K562 (cell line): ENCODE measurements at regions not wholly inside any gene's neighbourhood (a gene's known extent, or its start where the extent isn't known, plus 50 kb on each side); places are given as distances from the start of the nearest gene placed in this dataset.

Source experiments
- ATAC-seq: fragments of 200-7000 bp; cut with Tn5 transposase; 3 replicates; pipeline ENCODE4 v1.9.1; 2020; ENCODE audit warnings: moderate library complexity
- BruUV-seq: library from RNA; stranded (reverse); fragments of 400-500 nt; replicated peaks from 2 replicates; lab custom pipeline; 2021; lab: Mats Ljungman, UMichigan
- CTCF ChIA-PET: fragments of 300-600 bp; formaldehyde crosslinking; extraction: SDS; loops from one replicate; lab custom pipeline; 2021; ENCODE audit warnings: low intra/inter-chr PET ratio; lab: Yijun Ruan, JAX
- POLR2A ChIA-PET: fragments of 300-600, 350-650 bp; sonication (Branson Sonifier 250); formaldehyde crosslinking; extraction: SDS; loops from one replicate; lab custom pipeline; 2021; ENCODE audit warnings: antibody characterized with exemption, inconsistent platforms; lab: Yijun Ruan, JAX
- DNase-seq, 4 experiments: peaks; one replicate each; pipeline versions ENCODE4 v3.0.0 to v3.0.0-alpha.2; 2011 to 2018; ENCODE audit warnings: low spot score in 3 of 4, mixed read lengths in 3 of 4; ENCODE audit errors: extremely low read depth in 1 of 4
- FAIRE-seq: peaks from 2 replicates; lab custom pipeline; 2011; peaks lifted over from hg19 to GRCh38; lab: Jason Lieb, UNC
- H2AFZ ChIP-seq: 2 replicates; pipeline ENCODE4 v1.6.0; 2011; ENCODE audit warnings: low read depth, low read length, control low read depth, inconsistent platforms
- H3K27ac ChIP-seq: fragments of 200-600 bp; 3 replicates; pipeline ENCODE4 v1.8.0; 2011; ENCODE audit warnings: low read depth, mild to moderate bottlenecking, control low read depth, inconsistent platforms, low read length, moderate library complexity, mixed read lengths; ENCODE audit errors: extremely low read depth
- H3K27me3 ChIP-seq, 2 experiments: fragments of 300-600 bp in 1 of 2; 2 replicates in 1 of 2; 3 replicates in 1 of 2; pipeline versions ENCODE4 v1.6.0 to v1.8.0; 2011; ENCODE audit warnings: inconsistent platforms in 2 of 2, low read length in 2 of 2, mild to moderate bottlenecking in 1 of 2, mixed read lengths in 1 of 2, moderate library complexity in 1 of 2; ENCODE audit not compliant: control insufficient read depth in 2 of 2, insufficient read depth in 2 of 2
- H3K36me3 ChIP-seq: fragments of 300-600 bp; 3 replicates; pipeline ENCODE4 v1.8.0; 2011; ENCODE audit warnings: mild to moderate bottlenecking, low read length, inconsistent platforms; ENCODE audit not compliant: control insufficient read depth, insufficient read depth
- H3K4me1 ChIP-seq, 2 experiments: fragments of 200-600 bp in 1 of 2; replicated peaks in 1 of 2; 2 replicates in 1 of 2; 3 replicates in 1 of 2; pipeline versions ENCODE4 v1.5.1 to v1.8.0; 2011; ENCODE audit warnings: inconsistent platforms in 2 of 2, low read length in 2 of 2, mild to moderate bottlenecking in 1 of 2, mixed read lengths in 1 of 2, moderate library complexity in 1 of 2; ENCODE audit not compliant: control insufficient read depth in 2 of 2, insufficient read depth in 2 of 2
- H3K4me2 ChIP-seq: 2 replicates; pipeline ENCODE4 v1.6.1; 2011; ENCODE audit warnings: low read length, control low read depth, inconsistent platforms, mixed read lengths; ENCODE audit not compliant: insufficient read depth
- H3K4me3 ChIP-seq: fragments of 200-600 bp; sonication (generic), shearing (Covaris generic); 2 replicates; pipeline ENCODE4 v1.5.1; 2016; ENCODE audit warnings: control low read depth, inconsistent platforms
- H3K79me2 ChIP-seq: fragments of 200-600 bp; 3 replicates; pipeline ENCODE4 v1.8.0; 2011; ENCODE audit warnings: low read length, inconsistent platforms; ENCODE audit not compliant: control insufficient read depth, insufficient read depth
- H3K9ac ChIP-seq, 2 experiments: 2 replicates each; pipeline versions ENCODE4 v1.6.0 to v1.6.1; 2011; ENCODE audit warnings: low read depth in 2 of 2, low read length in 2 of 2, control low read depth in 1 of 2, inconsistent platforms in 1 of 2, mild to moderate bottlenecking in 1 of 2, mixed read lengths in 1 of 2; ENCODE audit not compliant: insufficient read depth in 1 of 2
- H3K9me1 ChIP-seq: one replicate; pipeline ENCODE4 v1.6.0; 2011; ENCODE audit warnings: inconsistent platforms, mild to moderate bottlenecking, low read length, moderate library complexity; ENCODE audit not compliant: control insufficient read depth, insufficient read depth
- H3K9me3 ChIP-seq: replicated peaks from 2 replicates; pipeline ENCODE4 v1.5.1; 2011; ENCODE audit warnings: low read depth, low read length, inconsistent platforms; ENCODE audit not compliant: control insufficient read depth, insufficient read depth
- H4K20me1 ChIP-seq: replicated peaks from 2 replicates; pipeline ENCODE4 v1.6.1; 2011; ENCODE audit warnings: low read length, inconsistent platforms, mixed read lengths; ENCODE audit not compliant: control insufficient read depth, insufficient read depth
- NR2C2 ChIP-seq, 2 experiments: fragments of 200-800 bp in 1 of 2; sonication (Bioruptor generic) in 1 of 2; sonication (generic) in 1 of 2; formaldehyde crosslinking in 1 of 2; IDR thresholded peaks; 2 replicates each; pipeline versions ENCODE4 v1.6.1 to v1.8.0; 2016 to 2022; ENCODE audit warnings: mild to moderate bottlenecking in 1 of 2, missing compliant biosample characterization in 1 of 2, missing genetic modification characterization in 1 of 2, missing genetic modification reagents in 1 of 2
- PCBP1 ChIP-seq: fragments of 200-400 bp; formaldehyde crosslinking; IDR thresholded peaks from 2 replicates; pipeline ENCODE4 v1.6.1; 2018; ENCODE audit warnings: mild to moderate bottlenecking, low read depth, low read length; ENCODE audit not compliant: poor library complexity, severe bottlenecking
- PML ChIP-seq: IDR thresholded peaks from 2 replicates; pipeline ENCODE4 v1.6.1; 2012; ENCODE audit warnings: low read length, inconsistent platforms
- POLR2B ChIP-seq: fragments of 450-650 bp; IDR thresholded peaks from 2 replicates; pipeline ENCODE4 v1.6.1; 2018; ENCODE audit warnings: low read depth; ENCODE audit not compliant: partially characterized antibody
- SIX5 ChIP-seq, 2 experiments: IDR thresholded peaks; 2 replicates each; pipeline ENCODE4 v1.6.1; 2011; ENCODE audit warnings: low read length in 2 of 2, borderline replicate concordance in 1 of 2, low read depth in 1 of 2, mild to moderate bottlenecking in 1 of 2, moderate library complexity in 1 of 2; ENCODE audit not compliant: insufficient read depth in 1 of 2
- WGBS: fragments of 100-300 bp; shearing (Covaris generic); methylation state at CpG from one replicate; pipeline ENCODE4 v1.1.6; 2016; ENCODE audit warnings: low coverage, mixed read lengths; ENCODE audit not compliant: insufficient coverage; ENCODE audit errors: missing lambda C conversion rate; 5-methylcytosine and 5-hydroxymethylcytosine counted together
- in situ Hi-C: fragments of 300-500 bp; cut with MboI; formaldehyde crosslinking; loops from 4 replicates; pipeline ENCODE4 v1.15.0; 2018; ENCODE audit warnings: inconsistent platforms, mixed read lengths
- intact Hi-C: fragments of 100-400 bp; cut with micrococcal nuclease; formaldehyde crosslinking; loops from 2 replicates; pipeline ENCODE4 v1.14.2; 2022
- TF ChIP-seq, protein P1 (sequence below): sonication (generic); formaldehyde crosslinking; IDR thresholded peaks from 2 replicates; pipeline ENCODE4 v1.8.0; 2022; ENCODE audit warnings: missing genetic modification reagents, mild to moderate bottlenecking, moderate library complexity, borderline replicate concordance
- TF ChIP-seq, protein P2 (sequence below): fragments of 450-650 bp; formaldehyde crosslinking; IDR thresholded peaks from 2 replicates; pipeline ENCODE4 v1.4.0; 2020; ENCODE audit warnings: mild to moderate bottlenecking, moderate library complexity
- TF ChIP-seq, protein P3 (sequence below): IDR thresholded peaks from 3 replicates; pipeline ENCODE4 v1.6.1; 2011; ENCODE audit warnings: borderline replicate concordance, mild to moderate bottlenecking, moderate library complexity; ENCODE audit not compliant: insufficient read length; ENCODE audit errors: extremely low read depth

DNA sequence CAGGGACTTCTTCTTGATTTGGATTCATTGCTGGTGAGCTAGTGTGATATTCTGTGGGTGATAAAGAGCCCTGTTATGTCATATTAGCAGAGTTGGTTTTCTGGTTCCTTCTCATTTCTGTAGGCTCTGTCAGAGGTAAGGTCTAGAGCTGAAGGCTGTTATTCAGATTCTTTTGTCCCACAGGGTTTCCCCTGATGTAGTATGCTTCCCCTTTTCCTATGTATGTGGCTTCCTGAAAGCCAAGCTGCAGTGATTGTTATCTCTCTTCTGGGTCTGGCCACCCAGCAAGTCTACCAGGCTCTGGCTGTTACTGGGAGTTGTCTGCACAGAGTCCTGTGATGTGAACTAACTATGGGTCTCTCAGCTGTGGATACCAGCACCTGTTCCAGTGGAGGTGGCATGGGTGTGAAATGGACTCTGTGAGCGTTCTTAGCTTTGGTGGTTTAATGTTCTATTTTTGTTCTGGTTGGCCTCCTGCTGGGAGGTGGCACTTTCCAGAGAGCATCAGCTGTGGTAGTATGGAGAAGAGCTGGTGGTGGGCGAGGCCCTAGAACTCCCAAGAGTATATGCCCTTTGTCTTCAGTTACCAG is 373.7 kb downstream of the AR start:
- Histone ChIP-seq H3K4me3 (no peak overlapping the region), H3K9ac (no peak overlapping the region), H3K36me3 (no peaks in the 10 kb centered on the region), H3K4me2 (no peak overlapping the region), H4K20me1 (no peaks in the 10 kb centered on the region), H2AFZ (no peak overlapping the region), H3K27ac (no peak overlapping the region), H3K79me2 (no peaks in the 10 kb centered on the region), H3K4me1 (no peaks in the 10 kb centered on the region), H3K9me1 (no peaks in the 10 kb centered on the region), H3K27me3 (no peaks in the 10 kb centered on the region), H3K9me3 (no peaks in the 10 kb centered on the region)
- TF ChIP-seq POLR2B (no peak), SIX5 (IDR thresholded peaks at IDR 0.05; ENCODE audit: borderline replicate concordance in 1 of 2, insufficient read depth in 1 of 2, low read depth in 1 of 2, low read length in 2 of 2) (no peak), PML (no peak), PCBP1 (no peak), NR2C2 (CRISPR knock-in tag; IDR thresholded peaks at IDR 0.05) (no peak), NR2C2 (tag; IDR thresholded peaks at IDR 0.05) (no peak)
- TF ChIP-seq, protein P1, sequence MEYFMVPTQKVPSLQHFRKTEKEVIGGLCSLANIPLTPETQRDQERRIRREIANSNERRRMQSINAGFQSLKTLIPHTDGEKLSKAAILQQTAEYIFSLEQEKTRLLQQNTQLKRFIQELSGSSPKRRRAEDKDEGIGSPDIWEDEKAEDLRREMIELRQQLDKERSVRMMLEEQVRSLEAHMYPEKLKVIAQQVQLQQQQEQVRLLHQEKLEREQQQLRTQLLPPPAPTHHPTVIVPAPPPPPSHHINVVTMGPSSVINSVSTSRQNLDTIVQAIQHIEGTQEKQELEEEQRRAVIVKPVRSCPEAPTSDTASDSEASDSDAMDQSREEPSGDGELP (CRISPR knock-in tag), result no peak
- TF ChIP-seq, protein P2, sequence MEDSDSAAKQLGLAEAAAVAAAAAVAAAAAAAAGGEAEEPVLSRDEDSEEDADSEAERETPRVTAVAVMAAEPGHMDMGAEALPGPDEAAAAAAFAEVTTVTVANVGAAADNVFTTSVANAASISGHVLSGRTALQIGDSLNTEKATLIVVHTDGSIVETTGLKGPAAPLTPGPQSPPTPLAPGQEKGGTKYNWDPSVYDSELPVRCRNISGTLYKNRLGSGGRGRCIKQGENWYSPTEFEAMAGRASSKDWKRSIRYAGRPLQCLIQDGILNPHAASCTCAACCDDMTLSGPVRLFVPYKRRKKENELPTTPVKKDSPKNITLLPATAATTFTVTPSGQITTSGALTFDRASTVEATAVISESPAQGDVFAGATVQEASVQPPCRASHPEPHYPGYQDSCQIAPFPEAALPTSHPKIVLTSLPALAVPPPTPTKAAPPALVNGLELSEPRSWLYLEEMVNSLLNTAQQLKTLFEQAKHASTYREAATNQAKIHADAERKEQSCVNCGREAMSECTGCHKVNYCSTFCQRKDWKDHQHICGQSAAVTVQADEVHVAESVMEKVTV (CRISPR knock-in tag), result no peak
- TF ChIP-seq, protein P3, sequence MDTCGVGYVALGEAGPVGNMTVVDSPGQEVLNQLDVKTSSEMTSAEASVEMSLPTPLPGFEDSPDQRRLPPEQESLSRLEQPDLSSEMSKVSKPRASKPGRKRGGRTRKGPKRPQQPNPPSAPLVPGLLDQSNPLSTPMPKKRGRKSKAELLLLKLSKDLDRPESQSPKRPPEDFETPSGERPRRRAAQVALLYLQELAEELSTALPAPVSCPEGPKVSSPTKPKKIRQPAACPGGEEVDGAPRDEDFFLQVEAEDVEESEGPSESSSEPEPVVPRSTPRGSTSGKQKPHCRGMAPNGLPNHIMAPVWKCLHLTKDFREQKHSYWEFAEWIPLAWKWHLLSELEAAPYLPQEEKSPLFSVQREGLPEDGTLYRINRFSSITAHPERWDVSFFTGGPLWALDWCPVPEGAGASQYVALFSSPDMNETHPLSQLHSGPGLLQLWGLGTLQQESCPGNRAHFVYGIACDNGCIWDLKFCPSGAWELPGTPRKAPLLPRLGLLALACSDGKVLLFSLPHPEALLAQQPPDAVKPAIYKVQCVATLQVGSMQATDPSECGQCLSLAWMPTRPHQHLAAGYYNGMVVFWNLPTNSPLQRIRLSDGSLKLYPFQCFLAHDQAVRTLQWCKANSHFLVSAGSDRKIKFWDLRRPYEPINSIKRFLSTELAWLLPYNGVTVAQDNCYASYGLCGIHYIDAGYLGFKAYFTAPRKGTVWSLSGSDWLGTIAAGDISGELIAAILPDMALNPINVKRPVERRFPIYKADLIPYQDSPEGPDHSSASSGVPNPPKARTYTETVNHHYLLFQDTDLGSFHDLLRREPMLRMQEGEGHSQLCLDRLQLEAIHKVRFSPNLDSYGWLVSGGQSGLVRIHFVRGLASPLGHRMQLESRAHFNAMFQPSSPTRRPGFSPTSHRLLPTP, result no peak
- ATAC-seq, result no peak
- no TSS peak for BruUV-seq
- DNase-seq, result no peak
- intact Hi-C loops, result no loop called here
- WGBS, result 0% methylated on average over 2 of the region's 2 CpGs
- in situ Hi-C loops, result no loop called here
- CTCF ChIA-PET, result no interaction called here
- POLR2A ChIA-PET, result no interaction called here
- no peak for FAIRE-seq
